GM12874 (cell line): ENCODE measurements at regions not wholly inside any gene's neighbourhood (a gene's known extent, or its start where the extent isn't known, plus 50 kb on each side); places are given as distances from the start of the nearest gene placed in this dataset.

Source experiments
- TF ChIP-seq, protein P1 (sequence below): IDR thresholded peaks from 2 replicates; pipeline ENCODE4 v1.5.1; 2011; ENCODE audit warnings: low read depth, mild to moderate bottlenecking, control low read depth, low read length, moderate library complexity; ENCODE audit not compliant: insufficient read depth

DNA sequence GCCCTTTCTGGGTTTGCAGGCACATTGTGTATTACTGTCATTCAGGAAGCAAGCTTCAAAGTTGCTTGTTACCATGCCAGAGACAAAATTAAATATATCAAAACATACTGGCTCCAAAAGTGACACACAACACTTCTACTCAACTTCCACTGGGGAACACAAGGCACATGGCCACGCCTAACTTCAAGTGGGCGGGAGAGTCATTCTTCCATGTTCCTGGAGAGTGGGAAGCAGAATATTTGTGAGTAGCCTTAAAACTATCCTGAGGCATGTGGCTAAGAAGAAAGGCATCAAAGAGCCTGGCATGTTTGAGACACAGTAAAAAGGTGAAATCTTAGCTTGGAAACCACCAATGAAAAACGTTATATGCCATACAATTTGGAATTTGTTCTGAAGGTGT, 90.5 kb upstream of the TACR1 start:
- TF ChIP-seq, protein P1, sequence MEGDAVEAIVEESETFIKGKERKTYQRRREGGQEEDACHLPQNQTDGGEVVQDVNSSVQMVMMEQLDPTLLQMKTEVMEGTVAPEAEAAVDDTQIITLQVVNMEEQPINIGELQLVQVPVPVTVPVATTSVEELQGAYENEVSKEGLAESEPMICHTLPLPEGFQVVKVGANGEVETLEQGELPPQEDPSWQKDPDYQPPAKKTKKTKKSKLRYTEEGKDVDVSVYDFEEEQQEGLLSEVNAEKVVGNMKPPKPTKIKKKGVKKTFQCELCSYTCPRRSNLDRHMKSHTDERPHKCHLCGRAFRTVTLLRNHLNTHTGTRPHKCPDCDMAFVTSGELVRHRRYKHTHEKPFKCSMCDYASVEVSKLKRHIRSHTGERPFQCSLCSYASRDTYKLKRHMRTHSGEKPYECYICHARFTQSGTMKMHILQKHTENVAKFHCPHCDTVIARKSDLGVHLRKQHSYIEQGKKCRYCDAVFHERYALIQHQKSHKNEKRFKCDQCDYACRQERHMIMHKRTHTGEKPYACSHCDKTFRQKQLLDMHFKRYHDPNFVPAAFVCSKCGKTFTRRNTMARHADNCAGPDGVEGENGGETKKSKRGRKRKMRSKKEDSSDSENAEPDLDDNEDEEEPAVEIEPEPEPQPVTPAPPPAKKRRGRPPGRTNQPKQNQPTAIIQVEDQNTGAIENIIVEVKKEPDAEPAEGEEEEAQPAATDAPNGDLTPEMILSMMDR: no peak

DNA sequence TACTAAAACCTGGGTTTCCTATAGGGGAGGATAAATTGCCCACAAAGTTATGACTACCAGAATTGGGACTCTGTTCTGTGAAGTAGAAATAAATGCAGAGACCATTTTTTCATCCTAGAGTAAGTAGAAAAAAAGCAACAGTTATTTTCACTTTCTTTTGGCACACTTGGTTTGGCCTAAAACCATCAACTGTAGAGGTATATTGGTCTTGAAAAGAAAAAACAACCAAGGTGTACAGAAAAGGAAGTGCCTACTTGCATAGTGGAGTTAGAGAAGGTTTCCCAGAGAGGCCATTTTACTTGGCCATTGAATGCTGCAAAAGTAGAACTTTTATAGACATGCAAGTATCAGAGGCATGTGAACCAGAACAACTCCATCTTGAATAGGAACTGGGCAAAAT, 89.4 kb upstream of the TACR1 start:
- TF ChIP-seq, protein P1: no peak

DNA sequence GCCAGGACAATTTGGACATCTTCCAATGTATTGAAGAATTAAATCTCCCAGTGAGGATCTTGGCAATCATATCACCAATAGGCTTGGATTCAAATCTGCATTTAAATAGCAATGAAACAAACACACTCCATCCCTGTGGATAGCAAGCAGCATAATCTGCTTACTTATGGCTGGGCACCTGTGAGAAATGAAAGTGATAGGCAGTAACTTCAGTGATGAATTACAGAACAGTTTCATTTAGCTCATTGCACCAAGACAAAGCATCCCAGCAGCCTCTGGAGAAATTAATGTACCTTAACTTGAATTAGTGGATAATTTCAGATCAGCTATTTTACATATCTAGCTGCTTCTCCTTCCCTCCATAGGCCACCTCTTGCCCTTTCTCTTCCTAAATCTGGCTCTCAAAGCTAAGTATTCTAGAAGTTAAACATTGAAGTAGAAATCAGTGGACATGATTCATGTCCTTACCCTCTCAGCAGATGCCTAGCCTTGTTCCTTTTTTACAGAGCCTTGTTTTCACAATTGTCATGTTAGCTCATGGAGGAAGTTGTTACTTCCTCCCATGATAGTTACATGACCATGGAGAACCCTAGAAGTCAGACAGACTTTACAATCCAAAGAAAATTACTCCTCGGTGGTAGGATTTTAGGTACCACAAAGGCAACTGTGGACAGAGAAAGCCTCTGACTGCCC, 88.5 kb upstream of the TACR1 start:
- TF ChIP-seq, protein P1: no peak

DNA sequence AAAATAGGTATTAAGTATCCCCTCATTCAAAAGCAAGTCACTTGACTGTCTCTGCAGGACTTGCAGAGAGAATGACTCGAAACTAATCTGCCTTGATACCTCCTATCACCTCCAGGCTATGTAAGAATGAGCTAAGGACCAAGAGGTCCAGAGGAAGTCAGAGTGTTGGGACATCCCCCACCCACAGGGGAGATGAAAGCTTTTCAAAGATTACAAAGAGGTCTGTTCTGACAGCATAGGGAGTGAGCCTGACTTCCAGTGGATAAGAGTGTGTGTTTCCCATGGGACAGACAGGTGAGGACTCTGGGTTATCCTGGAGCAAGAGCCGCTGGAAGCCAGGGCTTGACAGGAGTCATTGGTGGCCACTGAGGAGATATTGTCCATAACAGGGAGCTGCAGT, 85.0 kb upstream of the TACR1 start:
- TF ChIP-seq, protein P1: no peak

DNA sequence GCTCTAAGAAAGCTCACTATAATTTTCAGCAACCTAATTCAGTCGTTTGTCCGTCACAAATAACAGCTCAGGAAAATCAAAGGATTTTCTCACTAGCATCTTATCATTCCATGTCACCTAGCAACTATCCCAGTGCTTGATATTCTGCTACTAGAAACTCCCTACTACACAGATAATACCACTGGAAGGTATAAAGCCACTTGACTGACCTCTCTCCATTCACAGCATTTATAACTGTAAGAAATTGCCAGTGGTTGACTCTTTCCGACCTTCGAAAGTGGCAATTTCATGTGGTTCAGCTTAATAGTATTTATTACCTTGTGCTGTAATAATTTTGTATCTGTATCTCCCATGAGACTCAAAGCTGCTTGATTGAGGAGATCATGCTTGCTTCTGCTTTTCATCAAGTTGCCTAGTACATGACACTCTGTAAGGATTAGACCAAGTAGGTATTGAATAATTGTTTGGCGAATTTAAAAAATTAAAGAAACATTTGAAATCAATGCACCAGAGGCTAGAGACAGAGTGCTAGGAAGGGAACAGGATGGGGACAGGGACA, 79.6 kb upstream of the TACR1 start:
- TF ChIP-seq, protein P1: no peak

DNA sequence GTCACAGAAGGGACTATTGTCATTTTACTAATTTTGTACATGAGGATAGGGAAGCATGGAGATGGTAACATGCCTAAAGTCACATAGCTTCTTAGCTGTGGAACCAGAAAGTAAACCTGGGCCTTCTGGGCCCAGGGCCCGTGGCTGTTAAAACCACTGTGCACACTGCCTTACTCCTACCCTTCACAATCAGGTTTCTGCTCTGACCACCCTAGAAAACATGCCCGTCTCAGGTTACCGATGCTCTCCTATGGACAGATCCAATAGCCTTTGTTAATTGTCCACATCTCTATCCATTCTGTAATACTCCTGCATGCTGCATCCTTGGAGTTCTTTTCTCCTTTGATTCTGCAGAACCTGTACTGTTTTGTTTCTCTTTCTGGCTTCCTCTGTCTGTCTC, 79.0 kb upstream of the TACR1 start:
- TF ChIP-seq, protein P1: no peak

DNA sequence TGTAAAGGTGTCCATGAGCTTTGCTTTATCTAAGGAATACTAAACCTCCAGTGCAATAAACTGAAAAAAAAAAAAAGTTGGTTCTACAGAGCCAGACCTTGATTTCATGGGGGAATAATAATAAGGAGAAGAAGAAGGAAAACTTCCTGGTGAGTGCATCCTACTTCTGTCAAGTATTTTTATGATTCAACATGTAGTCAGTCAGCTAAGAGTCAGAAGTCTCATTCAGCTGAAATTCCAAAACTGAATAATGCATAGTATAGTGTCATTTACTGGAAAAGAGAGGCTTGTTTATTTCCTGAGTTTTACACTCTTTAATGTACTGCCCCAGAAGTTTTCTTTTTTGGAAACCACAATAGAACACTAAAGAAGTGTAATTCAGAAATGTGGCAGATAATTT, 77.8 kb upstream of the TACR1 start:
- TF ChIP-seq, protein P1: no peak
